GM12892 (cell line): ENCODE measurements at regions not wholly inside any gene's neighbourhood (a gene's known extent, or its start where the extent isn't known, plus 50 kb on each side); places are given as distances from the start of the nearest gene placed in this dataset.

ENCODE experiments used
- DNase-seq: peaks from one replicate; pipeline ENCODE4 v3.0.0; 2011; ENCODE audit not compliant: insufficient read length
- FAIRE-seq: peaks from 2 replicates; lab custom pipeline; 2011; peaks lifted over from hg19 to GRCh38; lab: Jason Lieb, UNC
- POLR2A ChIP-seq: IDR thresholded peaks from 2 replicates; pipeline ENCODE4 v1.6.1; 2011; ENCODE audit warnings: low read depth, low read length, control low read depth
- POLR2AphosphoS5 ChIP-seq: IDR thresholded peaks from 2 replicates; pipeline ENCODE4 v1.6.1; 2011; ENCODE audit warnings: low read depth, low read length, control low read depth
- TAF1 ChIP-seq: IDR thresholded peaks from 2 replicates; pipeline ENCODE4 v1.6.1; 2011; ENCODE audit warnings: low read depth, mild to moderate bottlenecking, control low read depth, low read length, borderline replicate concordance

- FAIRE-seq (no peak), DNase-seq (no peak)
- TF ChIP-seq POLR2A (no peak), POLR2AphosphoS5 (no peak), TAF1 (no peak)
Measured at GRCh38 chr5:39867923-39868322, 443.1 kb upstream of the DAB2 start.

GRCh38 chr5:39863926-39864552 lies 439.3 kb upstream of the DAB2 start:
- TF ChIP-seq TAF1 (no peak), POLR2A (no peak), POLR2AphosphoS5 (no peak)
- FAIRE-seq (no peak), DNase-seq (no peak)

GRCh38 chr5:39857041-39857440 lies 432.3 kb upstream of the DAB2 start:
- DNase-seq, result no peak
- no peak for FAIRE-seq
- TF ChIP-seq POLR2A, result no peak
- no peak for TF ChIP-seq TAF1
- TF ChIP-seq POLR2AphosphoS5, result no peak

- FAIRE-seq (no peak), DNase-seq (no peak)
- TF ChIP-seq POLR2A (no peak), TAF1 (no peak), POLR2AphosphoS5 (no peak)
Measured at GRCh38 chr5:39854771-39855410, 430.1 kb upstream of the DAB2 start.

- no peak for FAIRE-seq
- DNase-seq, result no peak
- TF ChIP-seq TAF1 (no peak), POLR2A (no peak), POLR2AphosphoS5 (no peak)
Measured at GRCh38 chr5:39850291-39850690, 425.5 kb upstream of the DAB2 start.

- no peak for TF ChIP-seq POLR2A
- no peak for TF ChIP-seq TAF1
- TF ChIP-seq POLR2AphosphoS5, result no peak
- no peak for DNase-seq
- no peak for FAIRE-seq
Measured at GRCh38 chr5:39846144-39846543, 421.4 kb upstream of the DAB2 start.

- FAIRE-seq (no peak), DNase-seq (no peak)
- TF ChIP-seq POLR2AphosphoS5 (no peak), TAF1 (no peak), POLR2A (no peak)
Measured at GRCh38 chr5:39843767-39844166, 419.0 kb upstream of the DAB2 start.

GRCh38 chr5:39835371-39835770 lies 410.6 kb upstream of the DAB2 start:
- FAIRE-seq, result no peak
- DNase-seq, result no peak
- TF ChIP-seq POLR2A (no peak), POLR2AphosphoS5 (no peak), TAF1 (no peak)

GRCh38 chr5:39829441-39829840 lies 404.7 kb upstream of the DAB2 start:
- DNase-seq (no peak), FAIRE-seq (no peak)
- no peak for TF ChIP-seq POLR2AphosphoS5
- TF ChIP-seq TAF1, result no peak

- no peak for DNase-seq
- TF ChIP-seq POLR2AphosphoS5 (no peak), TAF1 (no peak), POLR2A (no peak)
- FAIRE-seq, result no peak
Measured at GRCh38 chr5:39826051-39826450, 401.3 kb upstream of the DAB2 start.

- TF ChIP-seq POLR2A (no peak), POLR2AphosphoS5 (no peak), TAF1 (no peak)
- no peak for FAIRE-seq
- no peak for DNase-seq
Measured at GRCh38 chr5:39825301-39825700, 400.5 kb upstream of the DAB2 start.

- TF ChIP-seq POLR2AphosphoS5, result no peak
- no peak for TF ChIP-seq POLR2A
- TF ChIP-seq TAF1, result no peak
- FAIRE-seq, result no peak
- no peak for DNase-seq
Measured at GRCh38 chr5:39822020-39822419, 397.2 kb upstream of the DAB2 start.

- no peak for FAIRE-seq
- TF ChIP-seq TAF1, result no peak
- TF ChIP-seq POLR2AphosphoS5, result no peak
- no peak for TF ChIP-seq POLR2A
- no peak for DNase-seq
Measured at GRCh38 chr5:39816866-39817265, 392.1 kb upstream of the DAB2 start.
